ENCODE measurements at regions not wholly inside any gene's neighbourhood (a gene's known extent, or its start where the extent isn't known, plus 50 kb on each side); places are given as distances from the start of the nearest gene placed in this dataset.

DNA sequence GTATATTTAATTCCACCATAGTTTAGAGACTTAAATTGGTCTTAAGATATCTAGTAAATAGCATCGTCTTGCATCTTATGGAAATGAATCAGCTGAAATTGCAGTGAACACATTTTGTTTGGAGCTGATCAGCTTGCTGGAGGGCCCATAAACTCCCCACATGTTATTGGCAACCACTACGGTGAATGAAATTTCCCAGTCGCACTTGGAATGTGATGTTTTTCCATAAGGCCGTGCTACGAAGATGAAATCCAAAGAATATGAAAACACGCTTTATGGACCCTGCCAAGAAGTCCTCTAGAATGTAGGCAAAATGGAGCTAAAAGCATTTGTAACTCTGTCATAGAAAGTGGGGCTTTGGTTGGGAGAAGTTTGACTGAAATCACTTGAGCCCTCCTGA is 572.1 kb downstream of the ACTL7B start:
- TF ChIP-seq POLR2A (IDR thresholded peaks at IDR 0.05; ENCODE audit: low read length) (no peak), GATA1 (IDR thresholded peaks at IDR 0.05; ENCODE audit: low read depth, low read length) (no peak)

Data from erythroblast (primary cell).